K562 (cell line): ENCODE measurements at regions not wholly inside any gene's neighbourhood (a gene's known extent, or its start where the extent isn't known, plus 50 kb on each side); places are given as distances from the start of the nearest gene placed in this dataset.

ENCODE experiments used
- ATAC-seq: fragments of 200-7000 bp; cut with Tn5 transposase; 3 replicates; pipeline ENCODE4 v1.9.1; 2020; ENCODE audit warnings: moderate library complexity
- BruUV-seq: library from RNA; stranded (reverse); fragments of 400-500 nt; replicated peaks from 2 replicates; lab custom pipeline; 2021; lab: Mats Ljungman, UMichigan
- CTCF ChIA-PET: fragments of 300-600 bp; formaldehyde crosslinking; extraction: SDS; loops from one replicate; lab custom pipeline; 2021; ENCODE audit warnings: low intra/inter-chr PET ratio; lab: Yijun Ruan, JAX
- POLR2A ChIA-PET: fragments of 300-600, 350-650 bp; sonication (Branson Sonifier 250); formaldehyde crosslinking; extraction: SDS; loops from one replicate; lab custom pipeline; 2021; ENCODE audit warnings: antibody characterized with exemption, inconsistent platforms; lab: Yijun Ruan, JAX
- DNase-seq, 4 experiments: peaks; one replicate each; pipeline versions ENCODE4 v3.0.0 to v3.0.0-alpha.2; 2011 to 2018; ENCODE audit warnings: low spot score in 3 of 4, mixed read lengths in 3 of 4; ENCODE audit errors: extremely low read depth in 1 of 4
- FAIRE-seq: peaks from 2 replicates; lab custom pipeline; 2011; peaks lifted over from hg19 to GRCh38; lab: Jason Lieb, UNC
- H2AFZ ChIP-seq: 2 replicates; pipeline ENCODE4 v1.6.0; 2011; ENCODE audit warnings: low read depth, low read length, control low read depth, inconsistent platforms
- H3K27ac ChIP-seq: fragments of 200-600 bp; 3 replicates; pipeline ENCODE4 v1.8.0; 2011; ENCODE audit warnings: low read depth, mild to moderate bottlenecking, control low read depth, inconsistent platforms, low read length, moderate library complexity, mixed read lengths; ENCODE audit errors: extremely low read depth
- H3K27me3 ChIP-seq, 2 experiments: fragments of 300-600 bp in 1 of 2; 2 replicates in 1 of 2; 3 replicates in 1 of 2; pipeline versions ENCODE4 v1.6.0 to v1.8.0; 2011; ENCODE audit warnings: inconsistent platforms in 2 of 2, low read length in 2 of 2, mild to moderate bottlenecking in 1 of 2, mixed read lengths in 1 of 2, moderate library complexity in 1 of 2; ENCODE audit not compliant: control insufficient read depth in 2 of 2, insufficient read depth in 2 of 2
- H3K36me3 ChIP-seq: fragments of 300-600 bp; 3 replicates; pipeline ENCODE4 v1.8.0; 2011; ENCODE audit warnings: mild to moderate bottlenecking, low read length, inconsistent platforms; ENCODE audit not compliant: control insufficient read depth, insufficient read depth
- H3K4me1 ChIP-seq, 2 experiments: fragments of 200-600 bp in 1 of 2; replicated peaks in 1 of 2; 2 replicates in 1 of 2; 3 replicates in 1 of 2; pipeline versions ENCODE4 v1.5.1 to v1.8.0; 2011; ENCODE audit warnings: inconsistent platforms in 2 of 2, low read length in 2 of 2, mild to moderate bottlenecking in 1 of 2, mixed read lengths in 1 of 2, moderate library complexity in 1 of 2; ENCODE audit not compliant: control insufficient read depth in 2 of 2, insufficient read depth in 2 of 2
- H3K4me2 ChIP-seq: 2 replicates; pipeline ENCODE4 v1.6.1; 2011; ENCODE audit warnings: low read length, control low read depth, inconsistent platforms, mixed read lengths; ENCODE audit not compliant: insufficient read depth
- H3K4me3 ChIP-seq: fragments of 200-600 bp; sonication (generic), shearing (Covaris generic); 2 replicates; pipeline ENCODE4 v1.5.1; 2016; ENCODE audit warnings: control low read depth, inconsistent platforms
- H3K79me2 ChIP-seq: fragments of 200-600 bp; 3 replicates; pipeline ENCODE4 v1.8.0; 2011; ENCODE audit warnings: low read length, inconsistent platforms; ENCODE audit not compliant: control insufficient read depth, insufficient read depth
- H3K9ac ChIP-seq, 2 experiments: 2 replicates each; pipeline versions ENCODE4 v1.6.0 to v1.6.1; 2011; ENCODE audit warnings: low read depth in 2 of 2, low read length in 2 of 2, control low read depth in 1 of 2, inconsistent platforms in 1 of 2, mild to moderate bottlenecking in 1 of 2, mixed read lengths in 1 of 2; ENCODE audit not compliant: insufficient read depth in 1 of 2
- H3K9me1 ChIP-seq: one replicate; pipeline ENCODE4 v1.6.0; 2011; ENCODE audit warnings: inconsistent platforms, mild to moderate bottlenecking, low read length, moderate library complexity; ENCODE audit not compliant: control insufficient read depth, insufficient read depth
- H3K9me3 ChIP-seq: replicated peaks from 2 replicates; pipeline ENCODE4 v1.5.1; 2011; ENCODE audit warnings: low read depth, low read length, inconsistent platforms; ENCODE audit not compliant: control insufficient read depth, insufficient read depth
- H4K20me1 ChIP-seq: replicated peaks from 2 replicates; pipeline ENCODE4 v1.6.1; 2011; ENCODE audit warnings: low read length, inconsistent platforms, mixed read lengths; ENCODE audit not compliant: control insufficient read depth, insufficient read depth
- BHLHE40 ChIP-seq: IDR thresholded peaks from 2 replicates; pipeline ENCODE4 v1.6.1; 2011; ENCODE audit warnings: low read length, improper control_type of control experiment
- CBX3 ChIP-seq, 2 experiments: IDR thresholded peaks; 1 replicate in 1 of 2; 2 replicates in 1 of 2; pipeline ENCODE4 v1.6.1; 2012; ENCODE audit warnings: inconsistent platforms in 2 of 2, low read length in 2 of 2, borderline replicate concordance in 1 of 2, control low read depth in 1 of 2
- CREM ChIP-seq: IDR thresholded peaks from 2 replicates; pipeline ENCODE4 v1.6.1; 2014; ENCODE audit warnings: antibody characterized with exemption, low read depth
- CTBP1 ChIP-seq: fragments of 450-650 bp; IDR thresholded peaks from 2 replicates; pipeline ENCODE4 v1.6.1; 2016; ENCODE audit warnings: borderline replicate concordance
- FOXK1 ChIP-seq: sonication (generic); formaldehyde crosslinking; IDR thresholded peaks from 2 replicates; pipeline ENCODE4 v1.8.0; 2022; ENCODE audit warnings: missing genetic modification reagents, mild to moderate bottlenecking, borderline replicate concordance
- ILK ChIP-seq: fragments of 450-650 bp; IDR thresholded peaks from 2 replicates; pipeline ENCODE4 v1.6.1; 2016; ENCODE audit warnings: missing genetic modification characterization, low read depth, mild to moderate bottlenecking, missing compliant biosample characterization, moderate library complexity, borderline replicate concordance
- KLF13 ChIP-seq: fragments of 450-650 bp; IDR thresholded peaks from 2 replicates; pipeline ENCODE4 v1.6.1; 2016; ENCODE audit warnings: missing genetic modification characterization, low read depth, mild to moderate bottlenecking, missing compliant biosample characterization, moderate library complexity, borderline replicate concordance
- MCM2 ChIP-seq: fragments of 450-650 bp; IDR thresholded peaks from 2 replicates; pipeline ENCODE4 v1.6.1; 2017; ENCODE audit warnings: low read depth, mild to moderate bottlenecking
- NR2C1 ChIP-seq, 2 experiments: fragments of 450-650 bp; IDR thresholded peaks; 2 replicates each; pipeline ENCODE4 v1.6.1; 2017; ENCODE audit warnings: mild to moderate bottlenecking in 2 of 2, antibody characterized with exemption in 1 of 2, inconsistent platforms in 1 of 2, missing compliant biosample characterization in 1 of 2, missing genetic modification characterization in 1 of 2
- PPARD ChIP-seq: fragments of 250-450 bp; sonication (Bioruptor Pico); IDR thresholded peaks from 2 replicates; pipeline ENCODE4 v1.8.0; 2022; ENCODE audit warnings: inconsistent platforms, mild to moderate bottlenecking, moderate library complexity
- PTRF ChIP-seq: fragments of 450-650 bp; IDR thresholded peaks from 2 replicates; pipeline ENCODE4 v1.6.1; 2016; ENCODE audit warnings: mild to moderate bottlenecking, missing genetic modification characterization, missing compliant biosample characterization
- TAF15 ChIP-seq: fragments of 200-400 bp; formaldehyde crosslinking; IDR thresholded peaks from 2 replicates; pipeline ENCODE4 v1.6.1; 2017; ENCODE audit warnings: mild to moderate bottlenecking, low read depth, low read length, moderate library complexity
- WGBS: fragments of 100-300 bp; shearing (Covaris generic); methylation state at CpG from one replicate; pipeline ENCODE4 v1.1.6; 2016; ENCODE audit warnings: low coverage, mixed read lengths; ENCODE audit not compliant: insufficient coverage; ENCODE audit errors: missing lambda C conversion rate; 5-methylcytosine and 5-hydroxymethylcytosine counted together
- in situ Hi-C: fragments of 300-500 bp; cut with MboI; formaldehyde crosslinking; loops from 4 replicates; pipeline ENCODE4 v1.15.0; 2018; ENCODE audit warnings: inconsistent platforms, mixed read lengths
- intact Hi-C: fragments of 100-400 bp; cut with micrococcal nuclease; formaldehyde crosslinking; loops from 2 replicates; pipeline ENCODE4 v1.14.2; 2022
- TF ChIP-seq, protein P1 (sequence below): sonication (generic); formaldehyde crosslinking; IDR thresholded peaks from 2 replicates; pipeline ENCODE4 v1.8.0; 2023; ENCODE audit warnings: mild to moderate bottlenecking, missing genetic modification reagents
- TF ChIP-seq, protein P2 (sequence below): sonication (generic); formaldehyde crosslinking; IDR thresholded peaks from 2 replicates; pipeline ENCODE4 v1.8.1; 2022; ENCODE audit warnings: missing genetic modification reagents
- TF ChIP-seq, protein P3 (sequence below): fragments of 250-450 bp; sonication (Bioruptor Pico); IDR thresholded peaks from 2 replicates; pipeline ENCODE4 v1.5.0; 2021; ENCODE audit warnings: mild to moderate bottlenecking, moderate library complexity

DNA sequence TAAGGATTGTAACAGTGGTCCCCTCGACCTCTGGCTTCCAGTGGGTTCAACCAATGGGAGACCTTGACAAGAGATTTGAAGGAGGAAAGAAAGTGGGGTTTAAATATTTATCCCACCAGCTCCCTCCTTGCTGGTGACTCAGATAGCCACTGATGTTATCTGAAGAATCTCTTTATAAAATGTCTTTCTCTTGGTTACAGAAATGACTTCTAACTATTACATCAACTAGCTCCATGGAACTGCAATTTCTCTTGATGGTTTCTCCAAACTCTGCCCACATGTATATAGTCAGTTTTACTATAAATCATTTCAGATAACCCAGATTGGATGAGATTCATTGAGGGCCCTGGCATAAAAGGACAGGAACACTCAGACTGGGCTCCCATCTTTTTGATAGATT, 920.2 kb upstream of the SOX9 start:
- H3K27me3 ChIP-seq, result no peaks in the 10 kb centered on the region
- H3K9me3 ChIP-seq, result no peaks in the 10 kb centered on the region
- ATAC-seq, result no peak
- H4K20me1 ChIP-seq, result no peaks in the 10 kb centered on the region
- ChIA-PET POLR2A (no interaction called here), CTCF (no interaction called here)
- no peak overlapping the region for H3K27ac ChIP-seq
- no peak overlapping the region for H3K4me2 ChIP-seq
- DNase-seq, result no peak
- in situ Hi-C loops (no loop called here), intact Hi-C loops (no loop called here)
- no peak overlapping the region for H3K9ac ChIP-seq
- TF ChIP-seq, protein P1, sequence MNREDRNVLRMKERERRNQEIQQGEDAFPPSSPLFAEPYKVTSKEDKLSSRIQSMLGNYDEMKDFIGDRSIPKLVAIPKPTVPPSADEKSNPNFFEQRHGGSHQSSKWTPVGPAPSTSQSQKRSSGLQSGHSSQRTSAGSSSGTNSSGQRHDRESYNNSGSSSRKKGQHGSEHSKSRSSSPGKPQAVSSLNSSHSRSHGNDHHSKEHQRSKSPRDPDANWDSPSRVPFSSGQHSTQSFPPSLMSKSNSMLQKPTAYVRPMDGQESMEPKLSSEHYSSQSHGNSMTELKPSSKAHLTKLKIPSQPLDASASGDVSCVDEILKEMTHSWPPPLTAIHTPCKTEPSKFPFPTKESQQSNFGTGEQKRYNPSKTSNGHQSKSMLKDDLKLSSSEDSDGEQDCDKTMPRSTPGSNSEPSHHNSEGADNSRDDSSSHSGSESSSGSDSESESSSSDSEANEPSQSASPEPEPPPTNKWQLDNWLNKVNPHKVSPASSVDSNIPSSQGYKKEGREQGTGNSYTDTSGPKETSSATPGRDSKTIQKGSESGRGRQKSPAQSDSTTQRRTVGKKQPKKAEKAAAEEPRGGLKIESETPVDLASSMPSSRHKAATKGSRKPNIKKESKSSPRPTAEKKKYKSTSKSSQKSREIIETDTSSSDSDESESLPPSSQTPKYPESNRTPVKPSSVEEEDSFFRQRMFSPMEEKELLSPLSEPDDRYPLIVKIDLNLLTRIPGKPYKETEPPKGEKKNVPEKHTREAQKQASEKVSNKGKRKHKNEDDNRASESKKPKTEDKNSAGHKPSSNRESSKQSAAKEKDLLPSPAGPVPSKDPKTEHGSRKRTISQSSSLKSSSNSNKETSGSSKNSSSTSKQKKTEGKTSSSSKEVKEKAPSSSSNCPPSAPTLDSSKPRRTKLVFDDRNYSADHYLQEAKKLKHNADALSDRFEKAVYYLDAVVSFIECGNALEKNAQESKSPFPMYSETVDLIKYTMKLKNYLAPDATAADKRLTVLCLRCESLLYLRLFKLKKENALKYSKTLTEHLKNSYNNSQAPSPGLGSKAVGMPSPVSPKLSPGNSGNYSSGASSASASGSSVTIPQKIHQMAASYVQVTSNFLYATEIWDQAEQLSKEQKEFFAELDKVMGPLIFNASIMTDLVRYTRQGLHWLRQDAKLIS (CRISPR knock-in tag), result no peak
- TF ChIP-seq CTBP1 (no peak), CBX3 (IDR thresholded peaks at IDR 0.05; ENCODE audit: borderline replicate concordance in 1 of 2, low read length in 2 of 2) (no peak), BHLHE40 (no peak), TAF15 (no peak), NR2C1 (IDR thresholded peaks at IDR 0.05) (no peak), NR2C1 (tag; IDR thresholded peaks at IDR 0.05) (no peak), ILK (tag) (no peak), PPARD (CRISPR knock-in tag) (no peak), KLF13 (tag) (no peak), PTRF (no peak), FOXK1 (CRISPR knock-in tag) (no peak), MCM2 (no peak), CREM (no peak)
- TF ChIP-seq, protein P2, sequence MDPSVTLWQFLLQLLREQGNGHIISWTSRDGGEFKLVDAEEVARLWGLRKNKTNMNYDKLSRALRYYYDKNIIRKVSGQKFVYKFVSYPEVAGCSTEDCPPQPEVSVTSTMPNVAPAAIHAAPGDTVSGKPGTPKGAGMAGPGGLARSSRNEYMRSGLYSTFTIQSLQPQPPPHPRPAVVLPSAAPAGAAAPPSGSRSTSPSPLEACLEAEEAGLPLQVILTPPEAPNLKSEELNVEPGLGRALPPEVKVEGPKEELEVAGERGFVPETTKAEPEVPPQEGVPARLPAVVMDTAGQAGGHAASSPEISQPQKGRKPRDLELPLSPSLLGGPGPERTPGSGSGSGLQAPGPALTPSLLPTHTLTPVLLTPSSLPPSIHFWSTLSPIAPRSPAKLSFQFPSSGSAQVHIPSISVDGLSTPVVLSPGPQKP (CRISPR knock-in tag), result no peak
- TF ChIP-seq, protein P3, sequence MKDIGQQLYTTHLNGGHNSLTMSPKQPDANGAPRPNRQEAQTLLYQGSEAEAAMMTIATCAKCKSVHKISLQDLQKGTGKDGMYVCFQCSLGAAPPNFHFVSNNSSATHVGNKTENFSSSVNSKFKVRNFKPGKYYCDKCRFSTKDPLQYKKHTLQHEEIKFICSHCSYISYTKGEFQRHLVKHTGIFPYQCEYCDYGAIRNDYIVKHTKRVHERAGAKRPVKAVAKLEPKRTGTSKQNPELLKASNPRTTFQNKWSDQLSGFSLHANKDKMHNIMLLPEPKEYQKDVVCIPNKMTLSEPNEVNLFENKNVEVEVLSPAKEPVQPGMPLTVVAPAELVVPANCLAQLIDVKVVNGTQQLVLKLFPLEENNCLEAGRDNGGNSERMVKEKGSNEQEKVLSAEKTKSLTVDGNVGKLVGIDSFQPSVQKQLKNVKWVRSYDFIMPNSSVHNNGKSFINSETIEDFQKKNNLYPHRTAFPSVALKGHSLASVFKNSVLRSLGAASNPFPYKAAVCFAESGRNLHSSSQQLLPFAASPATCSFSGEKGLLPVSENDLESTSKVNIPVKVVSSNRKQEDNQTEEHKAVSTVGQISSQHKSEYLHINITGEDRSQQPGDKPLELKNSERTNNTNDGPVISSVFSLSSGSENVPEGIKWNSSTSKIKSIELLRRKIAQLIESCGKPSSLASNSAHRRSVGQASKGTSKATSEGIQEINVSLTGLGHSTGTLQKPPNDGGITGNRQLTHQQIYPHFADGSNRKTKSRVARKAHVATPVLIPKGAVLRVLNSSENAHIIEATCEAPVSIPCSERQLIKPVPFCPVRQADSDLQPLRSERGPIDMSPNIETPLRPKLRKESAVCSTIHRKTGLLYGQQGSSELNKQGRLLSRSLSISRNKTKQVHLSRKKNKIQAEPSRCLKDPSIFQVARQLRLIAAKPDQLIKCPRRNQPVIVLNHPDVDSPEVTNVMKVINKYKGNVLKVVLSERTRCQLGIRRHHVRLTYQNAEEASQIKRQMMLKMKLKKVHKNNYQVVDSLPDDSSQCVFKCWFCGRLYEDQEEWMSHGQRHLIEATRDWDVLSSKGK (CRISPR knock-in tag), result no peak
- no TSS peak for BruUV-seq
- no peak overlapping the region for H3K4me3 ChIP-seq
- 0% methylated on average over 1 of the region's 1 CpG for WGBS
- H2AFZ ChIP-seq, result no peak overlapping the region
- no peaks in the 10 kb centered on the region for H3K4me1 ChIP-seq
- H3K9me1 ChIP-seq, result no peaks in the 10 kb centered on the region
- H3K36me3 ChIP-seq, result no peaks in the 10 kb centered on the region
- no peaks in the 10 kb centered on the region for H3K79me2 ChIP-seq
- no peak for FAIRE-seq
